NCI-H748 (cell line): ENCODE measurements at regions not wholly inside any gene's neighbourhood (a gene's known extent, or its start where the extent isn't known, plus 50 kb on each side); places are given as distances from the start of the nearest gene placed in this dataset.

ENCODE experiments used
- DNase-seq: peaks from one replicate; lab custom pipeline; 2025; ENCODE audit not compliant: unreplicated experiment; lab: John Stamatoyannopoulos, UW

GRCh38 chr17:13362341-13363122 is 239.2 kb downstream of the HS3ST3A1 start:
- no peak for DNase-seq

GRCh38 chr17:13359774-13360173 is 242.0 kb downstream of the HS3ST3A1 start:
- DNase-seq, result no peak

DNA sequence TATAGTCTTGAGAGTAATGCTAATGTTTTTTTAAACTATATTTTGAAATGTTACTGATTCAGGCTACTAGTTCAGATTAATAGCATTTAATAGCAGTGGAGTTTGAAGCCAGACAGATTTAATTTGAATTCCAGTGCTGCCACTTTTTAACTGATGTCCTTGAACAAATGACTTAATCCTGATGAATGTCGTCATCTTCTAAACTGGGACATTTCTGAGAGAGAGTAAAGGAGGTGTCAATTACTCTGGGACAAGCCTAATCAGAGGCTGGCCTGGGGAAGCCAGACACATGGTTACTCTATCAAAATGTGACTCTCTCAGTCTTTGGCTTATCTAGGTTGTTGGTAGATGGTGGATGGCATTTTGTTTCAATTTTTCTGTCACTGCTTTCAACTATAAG is 246.7 kb downstream of the HS3ST3A1 start:
- DNase-seq, result no peak

GRCh38 chr17:13353590-13353989 is 248.1 kb downstream of the HS3ST3A1 start:
- DNase-seq, result no peak

DNA sequence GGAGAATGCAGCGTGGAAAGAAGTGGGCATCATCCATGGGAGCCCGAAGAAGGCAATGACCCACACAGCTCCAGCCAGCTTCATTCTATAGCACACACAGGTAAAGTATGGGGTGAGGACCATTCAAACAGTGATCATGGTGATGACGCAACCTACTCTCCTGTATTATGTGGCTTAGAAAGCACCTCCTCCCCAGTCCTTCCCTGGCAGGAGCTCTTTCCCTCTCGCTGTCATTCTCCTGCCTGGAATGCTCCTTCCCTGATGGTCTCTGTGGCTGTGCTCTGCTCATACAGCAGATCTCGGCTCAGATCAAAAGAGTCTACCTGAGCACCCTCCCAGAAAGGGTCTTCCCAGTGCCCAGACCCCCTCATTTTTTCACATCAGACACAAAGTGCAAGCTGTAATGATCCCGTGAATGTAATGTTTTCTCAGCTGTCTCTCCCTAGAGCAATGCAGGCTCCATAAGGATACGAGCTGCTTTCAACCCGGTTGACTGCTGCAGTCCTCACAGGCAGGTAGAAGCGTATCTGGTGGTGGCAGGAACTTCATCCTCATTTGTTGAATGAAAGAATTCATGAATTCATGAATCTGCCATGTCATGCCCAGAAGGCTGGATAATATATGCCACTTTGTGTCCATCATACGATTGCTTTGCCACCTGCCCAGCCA is 248.8 kb downstream of the HS3ST3A1 start:
- peak; percentile 9 for DNase-seq

GRCh38 chr17:13351046-13351445 is 250.7 kb downstream of the HS3ST3A1 start:
- DNase-seq, result no peak

DNA sequence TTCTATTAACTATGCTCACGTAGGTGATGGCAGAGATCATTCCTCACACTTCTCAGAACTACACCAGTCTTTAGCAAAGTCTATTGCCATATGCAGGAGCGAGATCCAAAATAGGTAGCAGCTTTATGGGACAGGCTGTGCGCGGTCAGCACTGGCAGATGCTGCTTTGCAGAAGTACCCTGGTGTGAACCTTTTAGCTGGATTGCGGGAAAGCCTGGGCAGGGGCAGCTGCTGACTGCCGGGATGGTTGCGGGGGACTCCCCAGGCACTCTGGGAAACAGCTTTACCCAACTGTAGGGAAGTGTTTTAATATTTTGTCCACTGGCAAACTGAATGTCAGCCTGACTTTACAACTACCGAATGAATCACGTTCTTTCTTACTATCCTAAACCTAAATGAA is 251.3 kb downstream of the HS3ST3A1 start:
- no peak for DNase-seq

DNA sequence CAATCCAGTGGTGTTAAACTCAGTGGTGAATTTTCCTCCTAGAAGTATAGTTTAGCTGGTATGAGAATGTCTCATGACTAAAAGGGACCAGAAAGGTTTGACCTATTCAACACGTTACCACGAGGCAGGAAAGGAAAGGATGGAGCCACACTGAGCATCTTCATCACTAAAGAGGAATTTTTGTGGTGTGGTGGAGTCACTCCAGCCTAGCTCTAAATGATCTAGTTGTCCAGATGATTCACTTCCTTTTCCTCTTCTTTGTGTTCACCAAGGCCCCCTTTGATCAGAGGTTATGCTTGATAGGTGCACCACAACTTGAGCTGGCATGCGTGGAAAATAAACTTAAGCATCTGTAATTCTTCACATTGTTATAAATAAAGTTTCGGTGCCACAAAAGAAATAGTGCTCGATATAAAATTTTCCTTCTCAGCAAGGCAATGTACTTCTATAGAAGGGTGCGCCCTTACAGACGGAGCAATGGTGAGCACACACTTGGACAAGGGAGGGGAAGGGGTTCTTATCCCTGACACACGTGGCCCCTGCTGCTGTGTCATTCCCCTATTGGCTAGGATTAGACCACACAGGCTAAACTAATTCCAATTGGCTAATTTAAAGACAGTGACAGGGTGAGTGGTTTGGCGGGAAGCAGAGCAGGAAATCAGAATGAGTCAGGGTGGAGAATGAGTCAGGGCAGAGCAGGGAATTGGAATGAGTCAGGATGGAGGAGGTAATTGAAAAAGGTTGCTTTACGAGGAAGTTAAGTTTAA is 254.6 kb downstream of the HS3ST3A1 start:
- no peak for DNase-seq

GRCh38 chr17:13346592-13346991 is 255.1 kb downstream of the HS3ST3A1 start:
- no peak for DNase-seq

DNA sequence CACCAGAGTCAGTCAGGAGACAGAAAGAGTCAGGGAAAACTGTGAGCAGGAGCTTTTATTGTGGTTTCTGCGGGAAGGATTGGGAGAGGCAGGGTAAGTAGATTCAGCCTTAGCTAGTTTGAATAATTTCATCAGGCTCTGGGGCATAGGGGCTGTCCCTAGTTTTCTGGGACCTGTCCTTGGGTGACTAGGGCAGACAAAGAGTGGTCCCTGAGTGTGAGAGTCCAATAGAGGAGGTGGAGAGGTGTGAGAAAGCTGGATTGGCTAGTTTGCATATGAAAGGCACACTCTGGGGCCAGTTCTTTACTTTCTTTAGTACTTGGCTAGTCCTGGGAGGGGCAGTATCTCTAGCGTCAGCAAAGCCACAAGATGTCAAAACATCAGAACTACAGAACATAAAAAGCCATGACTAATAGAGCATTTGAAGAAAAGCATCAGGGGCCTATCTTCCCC is 255.6 kb downstream of the HS3ST3A1 start:
- DNase-seq, result no peak

GRCh38 chr17:13338421-13338820 is 263.3 kb downstream of the HS3ST3A1 start:
- no peak for DNase-seq

- DNase-seq, result peak; percentile 83
Observed at GRCh38 chr17:13337864-13338371, 263.8 kb downstream of the HS3ST3A1 start.

DNA sequence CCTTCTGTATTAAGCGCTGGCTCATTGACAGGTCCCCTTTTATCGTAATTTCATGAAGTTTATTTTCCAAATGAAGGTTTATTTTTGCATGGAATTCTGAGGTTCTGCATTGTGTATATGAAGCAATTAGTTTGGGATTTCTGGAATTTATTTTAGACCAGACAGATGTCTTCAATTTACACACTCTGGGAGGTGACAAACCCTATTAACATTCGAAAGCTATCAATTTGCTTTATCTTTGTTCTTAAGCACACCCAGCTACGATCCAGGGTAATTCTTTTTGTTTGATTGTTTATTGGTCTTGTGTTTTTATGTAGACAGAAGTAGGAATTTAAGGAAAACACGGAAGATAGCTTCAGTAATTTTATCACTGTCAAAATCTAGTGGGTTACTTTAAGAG is 264.6 kb downstream of the HS3ST3A1 start:
- no peak for DNase-seq

DNA sequence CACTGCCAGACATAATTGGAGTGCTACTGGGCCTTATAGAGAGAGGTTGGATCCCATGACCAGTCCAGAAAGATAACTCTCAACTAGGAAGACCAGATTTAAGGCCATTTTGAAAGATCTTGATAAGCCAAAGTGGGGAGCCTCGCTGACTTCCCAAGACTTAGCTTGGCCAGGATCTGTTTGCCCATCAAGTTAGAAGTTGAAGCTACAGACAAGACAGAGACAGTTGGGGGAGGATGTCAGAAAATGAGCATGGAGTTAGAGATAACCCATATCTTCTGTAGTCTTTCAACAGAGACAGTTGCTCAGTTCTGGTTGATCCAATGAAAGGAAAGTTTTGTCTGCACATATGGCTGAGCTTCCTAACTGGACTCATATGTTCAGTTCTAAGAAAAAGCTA is 267.4 kb downstream of the HS3ST3A1 start:
- no peak for DNase-seq

DNA sequence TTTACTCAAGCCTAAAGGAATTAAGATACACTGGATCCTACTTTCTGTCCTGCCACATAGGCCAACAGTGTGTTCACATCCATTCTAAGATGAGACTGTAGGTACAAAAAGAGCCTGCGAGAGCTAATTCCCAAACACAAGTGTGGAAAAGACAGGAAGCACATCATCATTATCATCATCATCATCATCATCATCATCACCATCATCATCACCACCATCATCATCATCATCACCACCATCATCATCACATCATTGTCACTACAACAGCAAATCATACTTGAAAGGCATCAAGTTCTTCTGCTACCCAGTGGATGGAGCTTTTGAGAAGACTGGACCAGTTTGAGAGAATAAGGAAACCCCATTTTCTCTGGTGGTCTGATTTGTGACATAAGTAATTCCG is 268.1 kb downstream of the HS3ST3A1 start:
- DNase-seq, result no peak

GRCh38 chr17:13332207-13332606 is 269.5 kb downstream of the HS3ST3A1 start:
- no peak for DNase-seq

DNA sequence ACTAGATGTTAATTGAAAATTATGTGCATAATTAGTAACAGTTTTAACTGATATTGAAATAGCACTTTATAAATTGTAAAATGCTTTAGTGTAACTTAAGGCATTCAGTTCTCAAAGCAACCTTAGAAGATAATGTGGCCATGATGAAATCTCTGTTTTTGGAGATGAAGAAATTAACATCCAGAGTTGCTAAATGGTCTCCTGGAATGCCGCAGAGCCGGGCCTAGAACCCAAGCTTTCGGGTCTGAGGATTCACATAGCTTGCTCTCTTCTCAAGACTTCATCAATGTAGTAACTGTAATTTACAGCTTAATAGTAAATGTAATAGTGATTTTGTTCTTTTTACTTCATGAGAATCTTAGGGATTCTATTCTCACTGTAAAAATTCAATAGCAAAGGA is 272.3 kb downstream of the HS3ST3A1 start:
- no peak for DNase-seq

GRCh38 chr17:13323990-13324389 is 277.7 kb downstream of the HS3ST3A1 start:
- DNase-seq, result no peak

DNA sequence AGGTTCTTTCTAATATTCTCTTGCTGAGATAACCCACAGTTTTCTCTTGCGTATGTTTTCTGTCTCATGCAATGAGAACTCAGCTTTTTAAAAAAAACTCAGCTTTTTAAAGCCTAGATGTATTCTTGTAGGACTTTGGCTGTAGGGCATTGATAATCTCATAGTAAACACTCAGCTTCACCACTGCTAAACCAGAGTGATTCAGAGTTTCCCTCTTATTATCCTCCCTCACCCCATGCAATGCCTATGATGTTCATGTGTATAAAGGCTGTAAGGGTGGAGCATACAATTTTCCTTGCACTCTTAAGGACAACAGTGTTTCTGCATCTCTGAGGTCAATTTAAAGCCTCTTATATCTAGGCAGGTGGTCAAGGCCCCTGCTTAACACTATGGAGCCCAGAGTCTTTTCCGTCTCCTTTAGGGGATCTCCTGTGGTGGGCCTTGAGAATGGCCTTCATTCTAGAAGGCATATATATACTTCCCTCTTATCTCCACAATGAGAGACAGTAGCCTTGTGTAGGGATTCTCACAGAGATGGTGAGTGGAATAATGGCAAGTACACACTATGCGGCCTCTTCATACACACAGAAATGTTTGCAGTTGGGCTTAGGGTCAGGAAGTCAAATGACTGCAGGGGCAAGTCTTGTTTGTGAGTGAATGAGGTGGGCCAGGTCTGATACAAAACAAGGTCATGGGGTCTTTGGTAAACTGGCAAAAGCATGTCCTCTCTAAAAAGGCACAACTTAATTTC is 279.6 kb downstream of the HS3ST3A1 start:
- no peak for DNase-seq

DNA sequence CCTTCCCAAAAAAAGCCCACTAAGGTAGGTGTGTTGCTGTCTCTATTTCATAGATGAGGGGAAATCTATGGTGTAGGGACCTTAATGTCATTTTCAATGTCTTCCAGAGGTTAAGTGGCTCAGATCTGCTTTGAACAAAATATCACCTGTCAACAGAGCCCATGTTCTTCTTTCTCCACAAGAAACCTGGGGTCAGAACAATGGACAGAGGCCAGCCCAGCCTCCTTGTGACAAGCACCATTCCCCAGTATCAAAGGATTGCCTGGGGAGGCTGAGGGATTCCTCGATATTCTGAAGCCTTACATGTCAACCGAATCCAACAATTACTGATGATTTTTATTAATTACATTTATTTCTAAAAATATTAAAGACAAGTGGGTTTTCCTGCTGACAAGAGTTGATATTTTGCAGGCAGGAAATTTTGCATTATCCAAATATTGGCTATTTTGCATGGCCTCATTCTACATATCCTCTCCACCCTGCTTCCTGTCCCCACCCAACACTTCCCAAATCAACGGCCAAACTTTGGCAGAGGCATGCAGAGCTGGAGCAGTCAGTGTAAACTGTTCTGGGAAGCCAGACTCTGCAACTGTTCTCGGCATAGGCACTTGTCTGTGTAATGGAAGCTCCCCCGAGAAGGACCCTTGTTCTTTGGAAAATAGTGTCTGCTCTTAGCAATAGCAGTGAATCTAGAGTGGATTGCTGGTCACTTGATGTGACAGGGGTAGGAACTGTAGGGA is 281.5 kb downstream of the HS3ST3A1 start:
- DNase-seq, result no peak
